PC-9 (cell line): ENCODE measurements at regions not wholly inside any gene's neighbourhood (a gene's known extent, or its start where the extent isn't known, plus 50 kb on each side); places are given as distances from the start of the nearest gene placed in this dataset.

Experiments used
- CTCF ChIP-seq: fragments of 200-600 bp; sonication (generic); conservative IDR thresholded peaks from 2 replicates; pipeline ENCODE4 v1.6.1; 2017; ENCODE audit warnings: mixed run types, antibody characterized with exemption, mild to moderate bottlenecking, moderate library complexity
- EZH2 ChIP-seq: fragments of 200-600 bp; sonication (generic); IDR thresholded peaks from 2 replicates; pipeline ENCODE4 v1.8.0; 2017; ENCODE audit warnings: antibody characterized with exemption, low read depth

- no peak for TF ChIP-seq CTCF
- TF ChIP-seq EZH2, result no peak
These were observed 162.3 kb upstream of the AHR start for GRCh38 chr7:17136126-17136525.
